Fibroblast of the aortic adventitia (primary cell): ENCODE measurements at regions not wholly inside any gene's neighbourhood (a gene's known extent, or its start where the extent isn't known, plus 50 kb on each side); places are given as distances from the start of the nearest gene placed in this dataset.

ENCODE experiments used
- DNase-seq: peaks from one replicate; pipeline ENCODE4 v3.0.0-alpha.2; 2010; ENCODE audit warnings: low read depth
- H3K4me3 ChIP-seq: 2 replicates; pipeline ENCODE4 v1.5.1; 2011; ENCODE audit warnings: low read depth, mild to moderate bottlenecking, control low read depth, low read length, moderate library complexity
- CTCF ChIP-seq: IDR thresholded peaks from 2 replicates; pipeline ENCODE4 v1.5.1; 2011; ENCODE audit warnings: mild to moderate bottlenecking, low read length, control low read depth, inconsistent platforms; ENCODE audit not compliant: insufficient read depth

- TF ChIP-seq CTCF: no peak
Measured at GRCh38 chr18:2009942-2010697, 561.2 kb downstream of the METTL4 start.

GRCh38 chr18:2027016-2027415 lies 544.3 kb downstream of the METTL4 start:
- no peak overlapping the region for H3K4me3 ChIP-seq
- TF ChIP-seq CTCF: no peak
- DNase-seq: no peak

More at GRCh38 chr18:2009942-2010697, 561.2 kb downstream of the METTL4 start:
- DNase-seq: peak; percentile 40
- H3K4me3 ChIP-seq: no peak overlapping the region

GRCh38 chr18:2027756-2028155 lies 543.5 kb downstream of the METTL4 start:
- TF ChIP-seq CTCF: no peak
- DNase-seq: no peak
- no peak overlapping the region for H3K4me3 ChIP-seq

- no peak for TF ChIP-seq CTCF
- H3K4me3 ChIP-seq: no peak overlapping the region
- DNase-seq: no peak
Measured at GRCh38 chr18:2028986-2029385, 542.3 kb downstream of the METTL4 start.

GRCh38 chr18:2030647-2031046 lies 540.7 kb downstream of the METTL4 start:
- no peak for TF ChIP-seq CTCF
- no peak for DNase-seq
- no peak overlapping the region for H3K4me3 ChIP-seq

- DNase-seq: no peak
- no peak for TF ChIP-seq CTCF
- no peak overlapping the region for H3K4me3 ChIP-seq
Measured at GRCh38 chr18:2032036-2032435, 539.3 kb downstream of the METTL4 start.

- H3K4me3 ChIP-seq: no peak overlapping the region
- DNase-seq: no peak
- no peak for TF ChIP-seq CTCF
Measured at GRCh38 chr18:2035056-2035455, 536.2 kb downstream of the METTL4 start.
